ENCODE measurements at regions not wholly inside any gene's neighbourhood (a gene's known extent, or its start where the extent isn't known, plus 50 kb on each side); places are given as distances from the start of the nearest gene placed in this dataset.

DNA sequence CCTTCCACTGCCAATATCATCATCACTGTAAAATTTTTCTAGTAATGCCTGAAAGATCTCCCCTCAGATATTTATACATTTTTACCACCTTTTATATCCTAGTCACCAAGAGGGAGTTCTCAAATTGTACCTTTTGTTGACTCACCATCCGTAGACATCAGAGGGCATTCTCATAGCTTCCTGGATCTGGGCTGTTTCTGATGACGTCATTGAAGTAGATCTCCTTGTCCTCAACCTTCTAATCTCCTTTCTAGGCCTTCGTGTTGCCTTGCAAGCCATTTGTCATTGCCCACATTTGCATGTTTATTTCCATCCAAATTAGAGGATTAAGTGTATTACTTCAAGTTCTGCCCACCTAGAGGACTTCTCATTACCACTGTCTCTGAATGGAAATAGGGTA, 193.4 kb upstream of the NRXN1 start:
- H3K4me1 Mint-ChIP-seq = no peaks in the 10 kb centered on the region
- no peaks in the 10 kb centered on the region for H3K36me3 Mint-ChIP-seq
- no peak overlapping the region for H3K4me3 Mint-ChIP-seq
- ATAC-seq (no peak), DNase-seq (ENCODE audit: low spot score in 2 of 2) (no peak)
- H3K27ac Mint-ChIP-seq = no peak overlapping the region
- H3K9me3 Mint-ChIP-seq = peaks cover 19% of the 10 kb centered on the region

DNA sequence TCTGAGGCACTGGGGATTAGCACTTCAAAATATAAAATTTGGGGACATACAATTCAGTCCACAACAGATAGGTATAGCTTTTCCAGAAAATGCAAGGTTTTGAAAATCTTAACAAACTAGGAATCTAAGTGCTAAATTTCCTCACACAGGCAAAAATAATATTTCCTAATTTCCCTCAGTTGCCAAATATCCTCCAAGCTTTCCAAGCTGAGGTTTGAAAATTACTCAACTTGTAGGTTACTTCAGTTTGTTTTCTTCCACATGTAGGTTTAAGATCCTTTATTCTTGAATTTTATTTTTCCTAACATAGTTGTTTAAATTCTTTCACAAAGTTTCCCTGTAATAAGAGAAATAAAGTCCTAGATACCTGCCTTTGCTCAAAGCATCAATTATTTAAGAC, 192.9 kb upstream of the NRXN1 start:
- peaks cover 19% of the 10 kb centered on the region for H3K9me3 Mint-ChIP-seq
- H3K36me3 Mint-ChIP-seq = no peaks in the 10 kb centered on the region
- DNase-seq (ENCODE audit: low spot score in 2 of 2) (no peak), ATAC-seq (no peak)
- H3K4me3 Mint-ChIP-seq = no peak overlapping the region
- H3K27ac Mint-ChIP-seq = no peak overlapping the region
- no peaks in the 10 kb centered on the region for H3K4me1 Mint-ChIP-seq

DNA sequence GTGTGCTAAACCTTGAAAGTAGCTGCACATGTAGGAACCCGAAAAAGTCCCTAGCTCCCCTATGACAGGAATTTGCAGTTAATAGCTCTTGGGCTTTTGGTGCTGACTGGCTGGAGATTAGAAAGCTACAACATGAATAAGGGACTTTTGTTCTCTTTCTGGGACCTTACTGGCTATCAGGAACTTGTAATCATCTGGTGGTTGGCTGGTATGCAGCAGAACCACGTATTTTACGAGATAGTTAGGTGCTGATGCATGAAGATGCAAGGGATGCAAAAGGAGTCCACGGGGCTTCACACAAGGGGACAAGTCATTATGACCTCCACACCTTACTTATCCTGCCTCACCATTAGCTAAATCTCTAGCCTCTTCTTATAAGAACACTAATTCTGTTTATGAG, 190.2 kb upstream of the NRXN1 start:
- no peak overlapping the region for H3K4me3 Mint-ChIP-seq
- H3K9me3 Mint-ChIP-seq = peaks cover 19% of the 10 kb centered on the region
- H3K36me3 Mint-ChIP-seq = no peaks in the 10 kb centered on the region
- no peak for ATAC-seq
- H3K4me1 Mint-ChIP-seq = no peaks in the 10 kb centered on the region
- no peak for DNase-seq (ENCODE audit: low spot score in 2 of 2)
- H3K27ac Mint-ChIP-seq = no peak overlapping the region

DNA sequence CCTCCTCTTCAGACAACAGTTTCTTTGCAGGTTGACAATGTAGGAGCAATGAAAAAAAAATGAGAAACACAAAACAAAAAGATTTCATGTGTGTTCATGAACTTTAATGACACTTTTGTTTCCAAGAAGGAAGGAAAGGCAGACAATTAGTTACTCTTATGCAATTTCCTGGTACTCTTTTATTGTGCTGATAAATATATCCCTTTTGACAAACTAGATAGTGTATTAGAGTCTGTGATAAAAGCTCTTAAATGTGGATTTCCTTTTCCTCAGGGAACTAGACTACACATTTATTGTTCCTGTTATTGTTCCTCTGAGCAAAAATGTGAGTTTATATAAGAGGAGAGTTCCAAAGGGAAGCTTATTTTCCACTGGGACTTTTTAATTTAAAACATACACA, 188.7 kb upstream of the NRXN1 start:
- no peaks in the 10 kb centered on the region for H3K36me3 Mint-ChIP-seq
- no peak overlapping the region for H3K27ac Mint-ChIP-seq
- H3K4me1 Mint-ChIP-seq = no peaks in the 10 kb centered on the region

DNA sequence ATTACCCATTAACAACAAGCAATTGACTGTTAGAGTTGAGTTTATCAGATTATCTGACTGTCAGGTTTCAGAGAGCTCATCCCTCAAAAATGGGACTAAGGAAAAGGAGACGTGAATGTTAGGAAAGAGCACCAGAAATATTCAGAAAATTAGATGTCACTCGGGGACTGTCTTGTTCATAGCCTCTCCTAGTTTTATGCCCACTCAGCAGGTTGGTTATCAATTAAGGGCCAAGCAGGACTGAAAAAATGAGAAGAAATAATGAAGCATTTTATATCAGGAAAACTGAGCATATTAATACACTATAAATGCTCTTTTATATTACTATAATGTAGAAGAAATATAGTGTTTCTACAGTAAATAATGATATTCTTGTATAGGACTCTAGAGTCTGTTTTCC, 188.1 kb upstream of the NRXN1 start:
- H3K27ac Mint-ChIP-seq = no peak overlapping the region
- no peak overlapping the region for H3K4me3 Mint-ChIP-seq
- DNase-seq (ENCODE audit: low spot score in 2 of 2) = no peak
- H3K4me1 Mint-ChIP-seq = no peaks in the 10 kb centered on the region
- ATAC-seq = no peak
- H3K9me3 Mint-ChIP-seq = peaks cover 14% of the 10 kb centered on the region
- H3K36me3 Mint-ChIP-seq = no peaks in the 10 kb centered on the region

More for the DNA sequence above, 188.7 kb upstream of the NRXN1 start:
- Mint-ChIP-seq H3K9me3 (peaks cover 19% of the 10 kb centered on the region), H3K4me3 (no peak overlapping the region)
- no peak for ATAC-seq
- no peak for DNase-seq (ENCODE audit: low spot score in 2 of 2)

DNA sequence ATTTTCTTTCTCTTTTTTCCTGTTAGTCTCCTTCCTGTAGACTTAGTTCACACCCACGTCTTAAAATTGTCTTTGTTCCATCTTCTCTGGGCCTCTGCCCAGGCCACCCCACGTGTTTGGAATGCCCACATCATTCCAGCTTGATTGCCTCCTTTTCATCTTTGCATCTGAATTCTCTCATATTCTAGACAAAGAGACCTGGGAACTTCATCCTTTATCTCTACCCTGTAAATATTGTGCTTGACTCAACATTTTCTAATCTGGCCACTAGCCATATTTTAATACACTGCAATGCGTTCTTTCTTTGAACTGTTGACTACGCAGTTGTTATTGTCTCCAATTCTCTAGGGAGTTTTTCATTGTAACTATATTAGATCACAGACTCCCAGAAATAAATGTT, 187.5 kb upstream of the NRXN1 start:
- Mint-ChIP-seq H3K4me3 (no peak overlapping the region), H3K36me3 (no peaks in the 10 kb centered on the region), H3K9me3 (peaks cover 14% of the 10 kb centered on the region), H3K27ac (no peak overlapping the region), H3K4me1 (no peaks in the 10 kb centered on the region)
- ATAC-seq (no peak), DNase-seq (ENCODE audit: low spot score in 2 of 2) (no peak)

DNA sequence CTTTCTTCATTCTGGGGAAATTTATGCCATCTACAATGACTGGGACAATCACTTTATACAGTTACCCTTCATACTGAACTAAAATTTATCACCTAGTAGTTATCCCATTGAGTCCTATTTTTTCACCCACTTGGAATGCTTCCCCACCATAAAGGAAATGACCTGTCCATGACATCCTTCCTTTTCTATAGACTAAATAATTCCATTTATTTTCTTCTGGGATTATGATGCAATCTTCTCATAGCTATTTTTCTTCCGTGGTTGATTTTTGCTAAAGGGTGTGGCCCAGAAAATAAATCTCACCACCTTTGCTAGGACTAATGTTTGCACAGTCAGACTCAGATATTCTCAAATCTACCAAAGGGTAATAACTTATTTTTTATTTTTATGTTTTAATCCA, 186.1 kb upstream of the NRXN1 start:
- H3K4me3 Mint-ChIP-seq = no peak overlapping the region
- H3K4me1 Mint-ChIP-seq = no peaks in the 10 kb centered on the region
- ATAC-seq (no peak), DNase-seq (ENCODE audit: low spot score in 2 of 2) (no peak)
- no peaks in the 10 kb centered on the region for H3K36me3 Mint-ChIP-seq
- no peak overlapping the region for H3K27ac Mint-ChIP-seq
- peaks cover 9% of the 10 kb centered on the region for H3K9me3 Mint-ChIP-seq

DNA sequence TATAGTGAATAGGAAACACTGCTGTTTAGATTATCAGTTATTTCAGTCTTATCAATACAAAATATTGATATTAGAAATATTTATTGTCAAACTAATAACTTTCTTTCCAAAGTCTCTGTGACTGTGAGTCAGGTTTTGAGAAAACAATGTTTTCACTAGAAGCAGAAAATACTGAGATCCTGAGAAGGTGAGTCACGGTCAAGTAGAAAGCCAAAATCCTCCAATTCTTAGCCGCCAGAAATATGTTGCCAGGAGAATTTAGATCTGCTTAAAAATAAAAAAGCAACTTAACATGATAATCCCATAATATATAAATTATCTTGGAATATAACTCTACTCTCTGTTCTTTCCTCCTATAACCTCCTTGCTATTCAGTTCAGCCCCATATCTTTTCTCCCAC, 181.9 kb upstream of the NRXN1 start:
- Mint-ChIP-seq H3K9me3 (peaks cover 12% of the 10 kb centered on the region), H3K36me3 (no peaks in the 10 kb centered on the region), H3K27ac (no peak overlapping the region), H3K4me3 (no peak overlapping the region), H3K4me1 (no peaks in the 10 kb centered on the region)
- ATAC-seq (no peak), DNase-seq (ENCODE audit: low spot score in 2 of 2) (no peak)

DNA sequence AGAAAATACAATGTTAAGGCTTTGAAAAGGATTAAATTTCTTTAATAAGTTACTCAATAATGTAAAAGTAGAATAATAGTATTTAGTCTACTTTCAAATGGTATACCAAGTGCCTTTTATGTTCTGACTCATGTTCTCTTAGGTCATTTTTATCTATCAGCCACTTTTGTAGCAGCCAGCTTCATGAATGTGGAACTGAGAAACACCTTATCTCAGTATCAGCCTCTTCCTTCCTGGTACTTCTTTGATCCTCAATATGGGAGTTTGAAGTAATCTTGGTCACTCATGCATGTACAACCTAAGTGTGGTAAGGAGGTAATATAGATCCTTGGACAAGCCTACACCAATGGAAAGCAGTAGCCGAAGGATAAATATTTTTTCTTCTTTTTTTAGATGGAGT, 180.4 kb upstream of the NRXN1 start:
- DNase-seq (ENCODE audit: low spot score in 2 of 2) (no peak), ATAC-seq (no peak)
- Mint-ChIP-seq H3K27ac (no peak overlapping the region), H3K4me1 (no peaks in the 10 kb centered on the region), H3K36me3 (no peaks in the 10 kb centered on the region), H3K9me3 (peaks cover 12% of the 10 kb centered on the region), H3K4me3 (no peak overlapping the region)

DNA sequence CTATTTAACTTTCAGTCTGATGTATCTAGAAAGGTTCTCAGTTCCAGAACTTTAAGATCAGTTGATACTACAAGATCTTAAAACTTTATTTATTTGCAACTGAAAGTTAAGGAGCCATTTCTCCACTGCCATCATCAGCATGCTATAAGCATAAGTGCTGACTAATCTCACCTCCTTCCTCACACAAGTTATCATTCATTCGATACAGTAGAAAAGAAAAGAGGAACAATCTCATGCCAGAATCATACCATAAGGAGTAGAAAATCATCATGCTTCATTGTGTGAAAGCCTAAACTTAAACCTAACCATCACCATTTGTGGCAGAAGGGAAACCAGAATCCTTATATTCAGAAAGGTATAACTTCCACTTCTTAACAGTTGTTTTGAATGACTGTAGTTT, 176.6 kb upstream of the NRXN1 start:
- ATAC-seq = no peak
- no peaks in the 10 kb centered on the region for H3K4me1 Mint-ChIP-seq
- H3K9me3 Mint-ChIP-seq = peaks cover 16% of the 10 kb centered on the region
- no peak overlapping the region for H3K27ac Mint-ChIP-seq
- no peak for DNase-seq (ENCODE audit: low spot score in 2 of 2)
- H3K36me3 Mint-ChIP-seq = no peaks in the 10 kb centered on the region
- no peak overlapping the region for H3K4me3 Mint-ChIP-seq

DNA sequence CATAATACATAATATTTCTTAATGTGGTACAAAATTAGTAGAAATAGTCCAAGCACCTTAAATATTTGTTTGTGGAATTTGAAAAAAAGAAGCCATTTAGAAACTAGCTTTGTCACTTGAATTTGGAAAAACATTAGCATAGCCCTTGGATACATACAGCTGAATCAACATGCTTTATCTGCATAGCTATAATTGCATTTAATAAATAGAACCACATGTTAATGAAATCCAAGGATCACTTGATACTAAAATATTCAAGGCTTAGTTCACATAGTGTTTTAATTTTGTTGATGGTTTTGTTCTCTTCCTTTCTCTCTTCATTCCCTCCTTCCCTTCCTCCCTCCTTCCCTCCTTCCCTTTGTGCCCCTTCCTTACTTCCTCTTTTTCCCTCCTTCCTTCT, 169.4 kb upstream of the NRXN1 start:
- DNase-seq (ENCODE audit: low spot score in 2 of 2) (no peak), ATAC-seq (no peak)
- Mint-ChIP-seq H3K4me3 (no peak overlapping the region), H3K27ac (no peak overlapping the region), H3K36me3 (no peaks in the 10 kb centered on the region), H3K9me3 (peaks cover 18% of the 10 kb centered on the region), H3K4me1 (no peaks in the 10 kb centered on the region)

DNA sequence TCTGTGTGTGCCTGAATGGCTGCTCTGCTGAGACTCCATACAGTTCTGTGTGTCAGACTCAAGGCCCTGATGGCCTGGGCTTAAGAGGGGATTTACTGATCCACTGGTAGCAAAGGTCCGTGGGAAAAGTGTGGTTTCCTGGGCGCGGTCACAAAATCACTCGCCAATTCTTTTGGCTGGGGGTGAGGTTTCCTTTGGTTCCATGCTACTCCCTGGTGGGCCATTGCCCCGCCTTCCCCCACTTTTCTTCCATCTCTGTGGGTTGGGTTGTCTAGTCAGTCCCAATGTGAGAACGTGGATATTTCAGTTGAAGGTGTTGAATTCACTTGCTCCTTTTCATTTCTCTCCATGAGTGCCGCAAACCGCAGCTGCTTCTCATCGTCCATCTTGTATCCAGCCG, 162.7 kb upstream of the NRXN1 start:
- Mint-ChIP-seq H3K36me3 (no peaks in the 10 kb centered on the region), H3K27ac (no peak overlapping the region), H3K9me3 (peaks cover 28% of the 10 kb centered on the region), H3K4me1 (no peaks in the 10 kb centered on the region), H3K4me3 (no peak overlapping the region)
- ATAC-seq (no peak), DNase-seq (ENCODE audit: low spot score in 2 of 2) (no peak)

DNA sequence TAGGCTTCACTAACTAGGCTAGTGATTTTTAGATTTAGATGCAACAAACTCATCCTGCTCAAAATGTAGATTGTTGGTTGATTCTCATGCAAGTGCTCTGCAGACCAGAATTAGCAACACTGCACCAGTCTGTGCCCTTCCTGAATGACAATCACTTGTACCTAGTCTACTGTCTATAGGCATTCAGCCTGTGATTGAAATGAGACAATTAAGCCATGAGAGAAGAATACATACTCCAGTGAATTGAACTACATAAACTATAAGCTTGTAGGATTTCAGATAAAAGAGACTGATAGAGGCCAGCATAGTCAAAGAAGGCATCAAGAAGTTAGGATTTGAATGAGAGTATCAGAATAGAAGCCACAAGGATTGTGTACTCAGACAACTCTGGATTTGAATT, 138.3 kb upstream of the NRXN1 start:
- H3K4me1 Mint-ChIP-seq = no peaks in the 10 kb centered on the region
- H3K27ac Mint-ChIP-seq = no peak overlapping the region
- no peak for ATAC-seq
- H3K4me3 Mint-ChIP-seq = no peak overlapping the region
- DNase-seq (ENCODE audit: low spot score in 2 of 2) = no peak
- no peaks in the 10 kb centered on the region for H3K36me3 Mint-ChIP-seq
- H3K9me3 Mint-ChIP-seq = peaks cover 4% of the 10 kb centered on the region

DNA sequence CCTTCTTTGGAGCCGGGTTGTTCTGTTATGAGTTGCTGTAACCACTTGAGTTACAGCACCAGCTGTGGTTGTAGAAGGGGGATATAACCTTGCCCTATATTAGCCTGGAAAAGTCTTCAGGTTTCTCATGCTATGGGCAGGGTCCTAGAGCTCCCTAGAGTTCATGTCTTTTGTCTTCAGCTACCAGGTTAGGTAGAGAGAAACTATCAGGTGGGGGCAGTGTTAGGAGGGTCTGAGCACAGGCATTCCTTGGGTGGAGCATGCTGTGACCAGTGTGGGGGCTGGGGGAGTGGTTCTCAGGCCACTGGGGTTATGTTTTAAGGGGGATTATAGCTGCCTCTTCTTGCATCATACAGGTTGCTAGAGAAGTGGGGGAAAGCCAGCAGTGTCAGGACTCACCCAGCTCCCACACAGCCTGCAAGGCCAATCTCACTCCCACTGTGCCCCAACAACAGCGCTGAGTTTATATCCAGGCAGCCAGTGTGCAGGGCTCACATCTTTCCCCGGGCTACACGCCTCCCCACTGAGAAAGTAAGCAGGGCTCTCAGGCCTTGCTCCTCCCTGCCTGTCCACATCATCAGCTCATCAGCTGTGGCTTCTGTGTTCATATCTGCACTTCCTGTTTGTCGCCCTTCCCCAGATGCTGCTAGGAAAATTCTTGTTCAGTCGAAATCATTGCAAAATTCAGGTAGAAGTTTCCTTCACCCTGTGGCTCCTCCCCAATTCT, 133.8 kb upstream of the NRXN1 start:
- H3K36me3 Mint-ChIP-seq = no peaks in the 10 kb centered on the region
- DNase-seq (ENCODE audit: low spot score in 2 of 2) (no peak), ATAC-seq (no peak)
- H3K4me3 Mint-ChIP-seq = no peak overlapping the region
- H3K9me3 Mint-ChIP-seq = peaks cover 5% of the 10 kb centered on the region
- no peaks in the 10 kb centered on the region for H3K4me1 Mint-ChIP-seq
- H3K27ac Mint-ChIP-seq = no peak overlapping the region

DNA sequence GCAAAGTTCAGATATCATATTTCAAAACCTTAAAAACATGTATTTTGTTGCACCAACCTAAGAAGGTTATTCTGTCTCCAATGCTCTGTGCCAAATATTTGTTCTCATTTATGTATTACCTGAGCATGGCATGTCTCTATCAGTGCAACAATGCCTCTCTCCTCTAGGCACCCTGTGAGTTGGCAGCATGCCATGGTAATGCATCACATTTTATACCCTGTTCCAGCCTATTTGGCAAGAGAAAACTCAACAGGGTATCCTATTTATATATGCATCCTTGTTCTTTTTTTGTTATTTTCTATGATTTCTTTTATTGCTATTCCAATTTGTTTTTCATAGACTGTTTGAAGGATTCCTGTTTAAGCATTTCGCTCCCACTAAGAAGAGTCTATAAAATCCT, 126.3 kb upstream of the NRXN1 start:
- Mint-ChIP-seq H3K27ac (no peak overlapping the region), H3K36me3 (no peaks in the 10 kb centered on the region), H3K4me1 (no peaks in the 10 kb centered on the region), H3K9me3 (peaks cover 10% of the 10 kb centered on the region), H3K4me3 (no peak overlapping the region)
- DNase-seq (ENCODE audit: low spot score in 2 of 2) (no peak), ATAC-seq (no peak)

DNA sequence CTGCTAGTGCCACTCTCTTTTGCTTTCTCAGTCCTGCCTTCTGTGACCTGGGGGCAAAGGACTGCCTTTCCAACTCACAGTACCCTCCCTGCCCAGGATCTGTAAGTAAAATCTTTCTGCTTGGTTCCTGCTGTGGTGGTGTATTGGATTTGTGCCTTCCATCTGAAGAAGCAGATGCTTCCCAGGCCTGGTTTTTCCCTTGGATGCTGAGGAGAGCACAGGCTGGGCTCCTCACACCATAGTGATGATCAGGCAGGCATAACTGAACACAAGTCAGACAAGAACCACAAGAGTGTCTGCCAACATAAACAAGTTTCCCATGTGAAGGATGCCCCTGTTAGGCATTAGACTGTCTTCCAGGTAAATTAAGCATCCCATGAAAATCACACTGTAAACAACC, 121.3 kb upstream of the NRXN1 start:
- H3K27ac Mint-ChIP-seq = no peak overlapping the region
- H3K4me1 Mint-ChIP-seq = no peaks in the 10 kb centered on the region
- H3K4me3 Mint-ChIP-seq = no peak overlapping the region
- DNase-seq (ENCODE audit: low spot score in 2 of 2) (no peak), ATAC-seq (no peak)
- no peaks in the 10 kb centered on the region for H3K36me3 Mint-ChIP-seq
- peaks cover 11% of the 10 kb centered on the region for H3K9me3 Mint-ChIP-seq

Measured in stimulated activated effector memory CD8-positive, alpha-beta T cell treated with anti-CD3 and anti-CD28 coated beads, Interleukin-12 subunit alpha, Interleukin-12 subunit beta, amount 100 ng/mL, for 72 hours (primary cell).